Suprapubic skin (tissue), 4 donors: ENCODE measurements at regions not wholly inside any gene's neighbourhood (a gene's known extent, or its start where the extent isn't known, plus 50 kb on each side); places are given as distances from the start of the nearest gene placed in this dataset.

Experiments used
- DNase-seq, 2 donors: peaks; one replicate each; pipeline ENCODE4 v3.0.0-alpha.2; 2019; ENCODE audit warnings: low spot score in 2 of 2
- H3K27ac ChIP-seq: fragments of 200-600 bp; sonication (generic); one replicate; pipeline ENCODE4 v1.5.1; 2019
- H3K27me3 ChIP-seq: fragments of 200-600 bp; sonication (generic); one replicate; pipeline ENCODE4 v1.5.1; 2019
- H3K36me3 ChIP-seq: fragments of 200-600 bp; sonication (generic); one replicate; pipeline ENCODE4 v1.5.1; 2019
- H3K4me1 ChIP-seq: fragments of 200-600 bp; sonication (generic); one replicate; pipeline ENCODE4 v1.5.1; 2019
- H3K4me3 ChIP-seq: fragments of 200-600 bp; sonication (generic); one replicate; pipeline ENCODE4 v1.5.1; 2019; ENCODE audit warnings: mild to moderate bottlenecking
- H3K9me3 ChIP-seq: fragments of 200-600 bp; sonication (generic); one replicate; pipeline ENCODE4 v1.5.1; 2019
- CTCF ChIP-seq, 2 donors: fragments of 200-600 bp in 1 of 2; fragments of 450-650 bp in 1 of 2; sonication (generic) in 1 of 2; IDR thresholded peaks; one replicate each; pipeline ENCODE4 v1.5.1; 2016 to 2019; ENCODE audit warnings: antibody characterized with exemption in 2 of 2, mild to moderate bottlenecking in 1 of 2, moderate library complexity in 1 of 2
- EP300 ChIP-seq: sonication (generic); formaldehyde crosslinking; IDR thresholded peaks from one replicate; pipeline ENCODE4 v1.6.1; 2017; ENCODE audit warnings: antibody characterized with exemption
- POLR2A ChIP-seq, 2 donors: fragments of 450-650 bp; IDR thresholded peaks; one replicate each; pipeline ENCODE4 v1.6.1; 2017; ENCODE audit warnings: antibody characterized with exemption in 2 of 2, mild to moderate bottlenecking in 2 of 2, moderate library complexity in 2 of 2
- POLR2AphosphoS5 ChIP-seq, 3 donors: sonication (generic); formaldehyde crosslinking; IDR thresholded peaks; one replicate each; pipeline ENCODE4 v1.6.1; 2017; ENCODE audit warnings: antibody characterized with exemption in 3 of 3
- WGBS: methylation state at CpG from one replicate; pipeline ENCODE4 v1.1.5; 2018; 5-methylcytosine and 5-hydroxymethylcytosine counted together

GRCh38 chr6:87959083-87959482 lies 88.6 kb upstream of the SPACA1 start:
- no peak for TF ChIP-seq EP300
- no peak for TF ChIP-seq POLR2AphosphoS5 (IDR thresholded peaks at IDR 0.05)
- TF ChIP-seq POLR2A (IDR thresholded peaks at IDR 0.05), result no peak
- no peak for TF ChIP-seq CTCF (IDR thresholded peaks at IDR 0.05)
- Histone ChIP-seq H3K9me3 (no peaks in the 10 kb centered on the region), H3K27me3 (no peaks in the 10 kb centered on the region), H3K27ac (no peak overlapping the region), H3K4me3 (no peak overlapping the region), H3K4me1 (no peaks in the 10 kb centered on the region), H3K36me3 (no peaks in the 10 kb centered on the region)
- WGBS, result 87% methylated on average over 1 of the region's 1 CpG
- no peak for DNase-seq

DNA sequence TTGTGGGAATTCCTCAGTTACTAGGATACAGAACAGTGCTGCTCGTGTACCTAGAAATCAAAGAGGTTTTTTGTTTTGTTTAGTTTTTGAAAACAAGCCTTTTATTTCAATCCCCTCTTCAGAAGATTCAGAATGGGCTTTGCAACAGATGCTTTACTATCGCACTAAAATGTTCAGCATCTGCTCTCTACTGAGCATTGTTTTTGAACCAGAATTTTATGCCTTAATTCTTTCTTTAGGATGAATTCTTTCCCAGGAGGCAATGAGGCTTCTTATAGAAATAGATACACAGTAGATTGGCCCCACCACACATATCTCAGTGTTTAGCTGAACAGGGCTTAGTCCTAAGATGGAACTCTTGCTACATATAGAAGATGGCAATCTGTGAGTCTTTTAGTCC lies 95.9 kb upstream of the SPACA1 start:
- Histone ChIP-seq H3K4me3 (no peak overlapping the region), H3K36me3 (no peaks in the 10 kb centered on the region), H3K27ac (no peak overlapping the region), H3K4me1 (no peaks in the 10 kb centered on the region), H3K27me3 (no peaks in the 10 kb centered on the region), H3K9me3 (no peaks in the 10 kb centered on the region)
- WGBS, result 83% methylated on average over 2 of the region's 2 CpGs
- no peak for TF ChIP-seq CTCF (IDR thresholded peaks at IDR 0.05)
- TF ChIP-seq EP300, result no peak
- TF ChIP-seq POLR2A (IDR thresholded peaks at IDR 0.05), result no peak
- TF ChIP-seq POLR2AphosphoS5 (IDR thresholded peaks at IDR 0.05), result no peak
- DNase-seq, result no peak

- Histone ChIP-seq H3K27me3 (no peaks in the 10 kb centered on the region), H3K9me3 (no peaks in the 10 kb centered on the region), H3K4me3 (no peak overlapping the region), H3K27ac (no peak overlapping the region), H3K4me1 (peaks cover 3% of the 10 kb centered on the region), H3K36me3 (no peaks in the 10 kb centered on the region)
- TF ChIP-seq CTCF (IDR thresholded peaks at IDR 0.05) (no peak), EP300 (no peak), POLR2A (IDR thresholded peaks at IDR 0.05) (no peak), POLR2AphosphoS5 (IDR thresholded peaks at IDR 0.05) (no peak)
- DNase-seq, result no peak
- 90% methylated on average over 4 of the region's 4 CpGs for WGBS
Measured at GRCh38 chr6:87950614-87951013, 97.0 kb upstream of the SPACA1 start.

DNA sequence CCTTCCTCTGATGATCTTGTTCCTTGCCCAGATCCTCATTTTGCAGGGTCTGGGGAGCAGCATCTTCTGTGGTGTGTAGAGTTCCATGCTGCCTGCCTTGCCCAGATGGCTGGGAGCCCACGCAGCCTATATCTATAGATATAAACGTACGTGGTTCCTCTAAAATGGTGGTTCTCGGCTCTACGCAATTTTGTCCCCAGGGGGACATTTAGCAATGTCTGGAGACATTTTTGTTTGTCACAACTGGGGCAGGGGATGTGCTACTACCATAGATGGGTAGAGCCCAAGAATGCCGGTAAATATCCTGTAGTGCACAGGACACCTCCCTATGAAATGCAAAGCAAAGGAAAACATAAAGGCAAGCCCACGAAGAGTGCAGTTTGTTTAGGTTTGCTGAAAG lies 98.4 kb upstream of the SPACA1 start:
- H3K27ac ChIP-seq, result no peak overlapping the region
- no peaks in the 10 kb centered on the region for H3K9me3 ChIP-seq
- peaks cover 17% of the 10 kb centered on the region for H3K4me1 ChIP-seq
- 91% methylated on average over 7 of the region's 7 CpGs for WGBS
- H3K36me3 ChIP-seq, result no peaks in the 10 kb centered on the region
- H3K4me3 ChIP-seq, result no peak overlapping the region
- no peaks in the 10 kb centered on the region for H3K27me3 ChIP-seq
- DNase-seq, result no peak
- TF ChIP-seq POLR2A (IDR thresholded peaks at IDR 0.05) (no peak), POLR2AphosphoS5 (IDR thresholded peaks at IDR 0.05) (no peak), CTCF (IDR thresholded peaks at IDR 0.05) (no peak), EP300 (no peak)

GRCh38 chr6:87946669-87947068 lies 101.0 kb upstream of the SPACA1 start:
- H3K36me3 ChIP-seq, result no peaks in the 10 kb centered on the region
- TF ChIP-seq POLR2A (IDR thresholded peaks at IDR 0.05) (no peak), CTCF (IDR thresholded peaks at IDR 0.05) (no peak), EP300 (no peak), POLR2AphosphoS5 (IDR thresholded peaks at IDR 0.05) (no peak)
- DNase-seq, result no peak
- 78% methylated on average over 4 of the region's 4 CpGs for WGBS
- H3K27ac ChIP-seq, result no peak overlapping the region
- peaks cover 19% of the 10 kb centered on the region for H3K4me1 ChIP-seq
- no peaks in the 10 kb centered on the region for H3K27me3 ChIP-seq
- no peaks in the 10 kb centered on the region for H3K9me3 ChIP-seq
- H3K4me3 ChIP-seq, result no peak overlapping the region
